ENCODE measurements at regions not wholly inside any gene's neighbourhood (a gene's known extent, or its start where the extent isn't known, plus 50 kb on each side); places are given as distances from the start of the nearest gene placed in this dataset.
A peak's percentile ranks its signal among the peaks of the same experiment; 100 is the strongest.

- no peak overlapping the region for H3K9ac ChIP-seq (ENCODE audit: insufficient read length)
- no peaks in the 10 kb centered on the region for H3K9me3 ChIP-seq (ENCODE audit: low read depth, low read length)
- H3K4me3 ChIP-seq = no peak overlapping the region
- no peaks in the 10 kb centered on the region for H3K36me3 ChIP-seq (ENCODE audit: insufficient read depth, low read length)
- no peak overlapping the region for H3K27ac ChIP-seq
- TF ChIP-seq POLR2AphosphoS5 (IDR thresholded peaks at IDR 0.05; ENCODE audit: borderline replicate concordance, low read depth, low read length) = no peak
- no peak for TF ChIP-seq EZH2 (IDR thresholded peaks at IDR 0.05)
- no peak for TF ChIP-seq FOXP2 (optimal IDR thresholded peaks at IDR 0.05; ENCODE audit: control extremely low read depth, extremely low read length, insufficient read depth)
- no peak for DNase-seq (ENCODE audit: low read depth, low spot score)
Observed at GRCh38 chr1:187229496-187229895, 400.7 kb downstream of the PLA2G4A start.

GRCh38 chr1:187234706-187235105 is 406.0 kb downstream of the PLA2G4A start:
- H3K4me3 ChIP-seq = no peak overlapping the region
- no peak overlapping the region for H3K27ac ChIP-seq
- TF ChIP-seq EZH2 (IDR thresholded peaks at IDR 0.05) (no peak), POLR2AphosphoS5 (IDR thresholded peaks at IDR 0.05; ENCODE audit: borderline replicate concordance, low read depth, low read length) (no peak)
- H3K9me3 ChIP-seq (ENCODE audit: low read depth, low read length) = no peaks in the 10 kb centered on the region
- H3K36me3 ChIP-seq (ENCODE audit: insufficient read depth, low read length) = no peaks in the 10 kb centered on the region
- no peak for DNase-seq (ENCODE audit: low read depth, low spot score)
- no peak overlapping the region for H3K9ac ChIP-seq (ENCODE audit: insufficient read length)

DNA sequence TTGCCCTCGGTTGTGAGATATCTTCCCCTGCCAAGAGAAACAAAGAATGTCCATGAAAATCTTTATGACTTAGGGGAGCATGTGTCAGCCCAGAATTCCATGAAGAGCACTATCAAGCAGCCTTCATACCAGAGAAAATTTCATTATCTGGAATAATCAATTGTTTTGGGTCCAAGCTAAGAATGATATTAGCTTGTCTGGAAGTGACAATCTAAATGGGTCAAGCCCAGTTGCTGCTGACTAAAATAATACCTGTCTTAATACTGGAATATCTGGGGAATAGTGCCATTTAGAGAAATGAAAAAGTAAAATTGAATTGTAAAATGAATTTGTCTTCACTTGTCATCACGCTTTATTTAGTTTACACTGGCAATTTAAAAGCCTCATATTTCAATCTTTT is 407.4 kb downstream of the PLA2G4A start:
- H3K9me3 ChIP-seq (ENCODE audit: low read depth, low read length) = no peaks in the 10 kb centered on the region
- no peak overlapping the region for H3K4me3 ChIP-seq
- H3K9ac ChIP-seq (ENCODE audit: insufficient read length) = no peak overlapping the region
- TF ChIP-seq EZH2 (IDR thresholded peaks at IDR 0.05) (no peak), POLR2AphosphoS5 (IDR thresholded peaks at IDR 0.05; ENCODE audit: borderline replicate concordance, low read depth, low read length) (no peak), FOXP2 (optimal IDR thresholded peaks at IDR 0.05; ENCODE audit: control extremely low read depth, extremely low read length, insufficient read depth) (no peak)
- H3K36me3 ChIP-seq (ENCODE audit: insufficient read depth, low read length) = no peaks in the 10 kb centered on the region
- no peak for DNase-seq (ENCODE audit: low read depth, low spot score)
- no peak overlapping the region for H3K27ac ChIP-seq

DNA sequence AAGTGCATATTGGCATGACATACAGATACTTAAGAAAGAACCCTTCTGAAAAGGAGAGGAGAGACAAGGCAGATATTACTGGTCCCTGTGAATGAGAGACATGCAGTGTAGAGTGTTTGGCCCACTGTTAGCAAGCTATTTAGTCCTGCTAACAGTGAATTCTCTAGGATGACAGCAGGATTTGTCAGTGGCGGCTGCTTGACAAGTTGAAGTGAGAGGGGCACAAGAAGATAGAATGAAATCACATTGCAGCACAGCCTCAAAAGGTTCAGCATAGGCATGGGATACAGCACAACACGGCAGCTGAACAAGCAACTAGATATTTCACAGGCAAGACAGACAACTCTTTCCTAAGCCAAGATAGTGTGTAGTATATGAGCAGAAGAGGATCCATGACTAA is 407.9 kb downstream of the PLA2G4A start:
- no peaks in the 10 kb centered on the region for H3K9me3 ChIP-seq (ENCODE audit: low read depth, low read length)
- no peaks in the 10 kb centered on the region for H3K36me3 ChIP-seq (ENCODE audit: insufficient read depth, low read length)
- H3K27ac ChIP-seq = no peak overlapping the region
- no peak overlapping the region for H3K4me3 ChIP-seq
- H3K9ac ChIP-seq (ENCODE audit: insufficient read length) = no peak overlapping the region
- no peak for TF ChIP-seq EZH2 (IDR thresholded peaks at IDR 0.05)
- TF ChIP-seq FOXP2 (optimal IDR thresholded peaks at IDR 0.05; ENCODE audit: control extremely low read depth, extremely low read length, insufficient read depth) = no peak
- TF ChIP-seq POLR2AphosphoS5 (IDR thresholded peaks at IDR 0.05; ENCODE audit: borderline replicate concordance, low read depth, low read length) = no peak
- DNase-seq (ENCODE audit: low read depth, low spot score) = no peak

GRCh38 chr1:187237542-187237941 is 408.8 kb downstream of the PLA2G4A start:
- Histone ChIP-seq H3K36me3 (ENCODE audit: insufficient read depth, low read length) (no peaks in the 10 kb centered on the region), H3K27ac (no peak overlapping the region), H3K4me3 (no peak overlapping the region), H3K9ac (ENCODE audit: insufficient read length) (no peak overlapping the region), H3K9me3 (ENCODE audit: low read depth, low read length) (no peaks in the 10 kb centered on the region)
- no peak for TF ChIP-seq POLR2AphosphoS5 (IDR thresholded peaks at IDR 0.05; ENCODE audit: borderline replicate concordance, low read depth, low read length)
- TF ChIP-seq EZH2 (IDR thresholded peaks at IDR 0.05) = no peak
- TF ChIP-seq FOXP2 (optimal IDR thresholded peaks at IDR 0.05; ENCODE audit: control extremely low read depth, extremely low read length, insufficient read depth) = no peak
- DNase-seq (ENCODE audit: low read depth, low spot score) = no peak

DNA sequence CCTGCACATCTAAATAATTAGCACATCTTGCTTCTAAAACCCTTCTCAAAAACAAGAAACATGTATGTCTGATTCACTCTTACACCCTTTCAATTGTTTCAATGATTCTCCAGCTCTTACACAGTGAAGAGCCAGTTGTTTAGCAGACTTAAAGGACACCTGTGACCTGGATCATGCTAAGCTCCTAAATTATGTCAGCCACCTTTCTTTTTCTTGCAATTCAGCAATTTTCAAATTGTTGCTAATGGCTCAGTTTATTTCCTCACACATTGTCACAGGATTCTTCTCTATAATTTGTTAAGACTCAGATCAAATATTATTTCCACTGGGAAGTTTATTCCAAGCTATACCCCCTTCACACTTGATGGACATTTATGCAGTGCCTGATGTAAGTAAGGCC is 413.2 kb downstream of the PLA2G4A start:
- no peak for DNase-seq (ENCODE audit: low read depth, low spot score)
- Histone ChIP-seq H3K27ac (no peak overlapping the region), H3K4me3 (no peak overlapping the region), H3K9me3 (ENCODE audit: low read depth, low read length) (no peaks in the 10 kb centered on the region), H3K9ac (ENCODE audit: insufficient read length) (no peak overlapping the region), H3K36me3 (ENCODE audit: insufficient read depth, low read length) (no peaks in the 10 kb centered on the region)
- TF ChIP-seq POLR2AphosphoS5 (IDR thresholded peaks at IDR 0.05; ENCODE audit: borderline replicate concordance, low read depth, low read length) = no peak
- TF ChIP-seq FOXP2 (optimal IDR thresholded peaks at IDR 0.05; ENCODE audit: control extremely low read depth, extremely low read length, insufficient read depth) = no peak
- no peak for TF ChIP-seq EZH2 (IDR thresholded peaks at IDR 0.05)

- no peaks in the 10 kb centered on the region; the same call in 1 of the 2 replicates for H3K9me3 ChIP-seq (ENCODE audit: low read depth, low read length)
- peak overlapping the region; percentile 26; the same call in 1 of the 2 replicates for H3K4me3 ChIP-seq
- peak; percentile 18 for DNase-seq (ENCODE audit: low read depth, low spot score)
- H3K27ac ChIP-seq = peak overlapping the region; percentile 11; the same call in 1 of the 2 replicates
- H3K9ac ChIP-seq (ENCODE audit: insufficient read length) = no peak overlapping the region
- TF ChIP-seq POLR2AphosphoS5 (IDR thresholded peaks at IDR 0.05; ENCODE audit: borderline replicate concordance, low read depth, low read length) = no peak
- no peak for TF ChIP-seq FOXP2 (optimal IDR thresholded peaks at IDR 0.05; ENCODE audit: control extremely low read depth, extremely low read length, insufficient read depth)
- TF ChIP-seq EZH2 (IDR thresholded peaks at IDR 0.05) = no peak
- no peaks in the 10 kb centered on the region for H3K36me3 ChIP-seq (ENCODE audit: insufficient read depth, low read length)
Observed at GRCh38 chr1:187244623-187245022, 415.9 kb downstream of the PLA2G4A start.

GRCh38 chr1:187245201-187245600 is 416.5 kb downstream of the PLA2G4A start:
- TF ChIP-seq EZH2 (IDR thresholded peaks at IDR 0.05) (no peak), FOXP2 (optimal IDR thresholded peaks at IDR 0.05; ENCODE audit: control extremely low read depth, extremely low read length, insufficient read depth) (no peak)
- no peaks in the 10 kb centered on the region for H3K36me3 ChIP-seq (ENCODE audit: insufficient read depth, low read length)
- no peak overlapping the region for H3K9ac ChIP-seq (ENCODE audit: insufficient read length)
- H3K27ac ChIP-seq = peak overlapping the region; percentile 11; the same call in 1 of the 2 replicates
- H3K9me3 ChIP-seq (ENCODE audit: low read depth, low read length) = no peaks in the 10 kb centered on the region; the same call in 1 of the 2 replicates
- H3K4me3 ChIP-seq = peak overlapping the region; percentile 26; the same call in 1 of the 2 replicates
- peak; percentile 37 for DNase-seq (ENCODE audit: low read depth, low spot score)

DNA sequence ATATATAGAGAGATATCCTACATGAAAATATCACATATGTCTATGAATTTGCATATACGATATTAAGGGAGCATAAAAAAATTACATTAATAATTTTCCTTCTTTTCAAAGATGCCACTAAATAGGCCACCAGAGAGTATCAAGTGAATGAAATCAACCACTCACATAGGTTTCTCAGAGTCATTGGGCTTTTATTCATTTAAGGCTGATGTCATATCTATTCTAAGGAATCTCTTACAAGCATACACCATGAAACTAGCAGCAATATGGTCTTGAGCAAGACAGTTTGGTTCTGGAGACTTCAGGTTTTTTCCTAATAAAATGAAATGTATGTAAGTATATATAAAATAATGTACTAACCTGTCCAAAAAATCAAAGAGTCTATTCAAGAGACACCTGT is 420.4 kb downstream of the PLA2G4A start:
- no peak overlapping the region for H3K4me3 ChIP-seq
- no peaks in the 10 kb centered on the region for H3K36me3 ChIP-seq (ENCODE audit: insufficient read depth, low read length)
- DNase-seq (ENCODE audit: low read depth, low spot score) = no peak
- no peaks in the 10 kb centered on the region; the same call in 1 of the 2 replicates for H3K9me3 ChIP-seq (ENCODE audit: low read depth, low read length)
- H3K27ac ChIP-seq = no peak overlapping the region
- no peak overlapping the region for H3K9ac ChIP-seq (ENCODE audit: insufficient read length)
- TF ChIP-seq EZH2 (IDR thresholded peaks at IDR 0.05) (no peak), POLR2AphosphoS5 (IDR thresholded peaks at IDR 0.05; ENCODE audit: borderline replicate concordance, low read depth, low read length) (no peak), FOXP2 (optimal IDR thresholded peaks at IDR 0.05; ENCODE audit: control extremely low read depth, extremely low read length, insufficient read depth) (no peak)

All from SK-N-MC (cell line).